ENCODE measurements at regions not wholly inside any gene's neighbourhood (a gene's known extent, or its start where the extent isn't known, plus 50 kb on each side); places are given as distances from the start of the nearest gene placed in this dataset.

- Histone ChIP-seq H3K9me3 (ENCODE audit: control insufficient read depth in 1 of 2, insufficient read depth in 1 of 2, low read length in 2 of 2) (peaks cover 0 to 12% of the 10 kb centered on the region in 2 experiments), H3K4me3 (ENCODE audit: low read length) (no peak overlapping the region), H3K36me3 (ENCODE audit: insufficient read depth, low read length) (no peaks in the 10 kb centered on the region), H3K27me3 (ENCODE audit: control insufficient read depth in 1 of 2, insufficient read depth in 2 of 2, low read length in 2 of 2) (no peaks in the 10 kb centered on the region), H3K4me1 (ENCODE audit: insufficient read depth, low read length) (no peaks in the 10 kb centered on the region), H3K27ac (ENCODE audit: low read depth in 1 of 2, low read length in 2 of 2) (no peak overlapping the region)
- no peak for TF ChIP-seq CTCF (IDR thresholded peaks at IDR 0.05)
- H3K4me1 Mint-ChIP-seq (ENCODE audit: low read depth): no peaks in the 10 kb centered on the region
- H3K9me3 Mint-ChIP-seq: no peaks in the 10 kb centered on the region
- ChIA-PET POLR2A (no interaction called here), CTCF (no interaction called here)
- intact Hi-C loops (cut with DNase I, micrococcal nuclease): no loop called here
- H3K27me3 Mint-ChIP-seq: peaks cover 6% of the 10 kb centered on the region
- H3K27ac Mint-ChIP-seq: no peak overlapping the region
- H3K4me3 Mint-ChIP-seq: no peak overlapping the region
- no peaks in the 10 kb centered on the region for H3K36me3 Mint-ChIP-seq (ENCODE audit: low read depth)
- DNase-seq: no peak
- no peak for ATAC-seq (ENCODE audit: poor library complexity)
Measured at GRCh38 chr20:60786686-60787217, 465.3 kb upstream of the CDH4 start.

- Mint-ChIP-seq H3K4me1 (ENCODE audit: low read depth) (no peaks in the 10 kb centered on the region), H3K36me3 (ENCODE audit: low read depth) (no peaks in the 10 kb centered on the region), H3K4me3 (no peak overlapping the region), H3K27ac (no peak overlapping the region), H3K27me3 (peaks cover 8% of the 10 kb centered on the region), H3K9me3 (no peaks in the 10 kb centered on the region)
- Histone ChIP-seq H3K27me3 (ENCODE audit: control insufficient read depth in 1 of 2, insufficient read depth in 2 of 2, low read length in 2 of 2) (no peaks in the 10 kb centered on the region), H3K4me1 (ENCODE audit: insufficient read depth, low read length) (no peaks in the 10 kb centered on the region), H3K36me3 (ENCODE audit: insufficient read depth, low read length) (no peaks in the 10 kb centered on the region), H3K27ac (ENCODE audit: low read depth in 1 of 2, low read length in 2 of 2) (no peak overlapping the region), H3K9me3 (ENCODE audit: control insufficient read depth in 1 of 2, insufficient read depth in 1 of 2, low read length in 2 of 2) (peaks cover 0 to 12% of the 10 kb centered on the region in 2 experiments), H3K4me3 (ENCODE audit: low read length) (no peak overlapping the region)
- ChIA-PET CTCF (no interaction called here), POLR2A (no interaction called here)
- no peak for TF ChIP-seq CTCF (IDR thresholded peaks at IDR 0.05)
- intact Hi-C loops (cut with DNase I, micrococcal nuclease): no loop called here
- ATAC-seq (ENCODE audit: poor library complexity) (no peak), DNase-seq (no peak)
Measured at GRCh38 chr20:60787276-60787675, 464.8 kb upstream of the CDH4 start.

- peaks cover 13% of the 10 kb centered on the region for H3K27me3 Mint-ChIP-seq
- no peak for TF ChIP-seq CTCF (IDR thresholded peaks at IDR 0.05)
- H3K4me1 Mint-ChIP-seq (ENCODE audit: low read depth): no peaks in the 10 kb centered on the region
- ChIA-PET POLR2A (no interaction called here), CTCF (no interaction called here)
- no peaks in the 10 kb centered on the region for H3K36me3 Mint-ChIP-seq (ENCODE audit: low read depth)
- peaks cover 0 to 3% of the 10 kb centered on the region in 2 experiments for H3K27me3 ChIP-seq (ENCODE audit: control insufficient read depth in 1 of 2, insufficient read depth in 2 of 2, low read length in 2 of 2)
- H3K27ac Mint-ChIP-seq: no peak overlapping the region
- H3K9me3 ChIP-seq (ENCODE audit: control insufficient read depth in 1 of 2, insufficient read depth in 1 of 2, low read length in 2 of 2): peaks cover 0 to 14% of the 10 kb centered on the region in 2 experiments
- H3K4me3 ChIP-seq (ENCODE audit: low read length): no peak overlapping the region
- H3K36me3 ChIP-seq (ENCODE audit: insufficient read depth, low read length): no peaks in the 10 kb centered on the region
- DNase-seq: no peak
- H3K9me3 Mint-ChIP-seq: no peaks in the 10 kb centered on the region
- intact Hi-C loops (cut with DNase I, micrococcal nuclease): no loop called here
- ATAC-seq (ENCODE audit: poor library complexity): no peak
- no peak overlapping the region for H3K4me3 Mint-ChIP-seq
- H3K4me1 ChIP-seq (ENCODE audit: insufficient read depth, low read length): no peaks in the 10 kb centered on the region
- H3K27ac ChIP-seq (ENCODE audit: low read depth in 1 of 2, low read length in 2 of 2): no peak overlapping the region
Measured at GRCh38 chr20:60788070-60788469, 464.0 kb upstream of the CDH4 start.

Data from CD4-positive, alpha-beta T cell (primary cell).